ENCODE measurements at regions not wholly inside any gene's neighbourhood (a gene's known extent, or its start where the extent isn't known, plus 50 kb on each side); places are given as distances from the start of the nearest gene placed in this dataset.
"Not testable (repeated sequence)": the region's sequence is repeated elsewhere in the genome, so short reads cannot be mapped to it uniquely, and the experiment has no call there.

DNA sequence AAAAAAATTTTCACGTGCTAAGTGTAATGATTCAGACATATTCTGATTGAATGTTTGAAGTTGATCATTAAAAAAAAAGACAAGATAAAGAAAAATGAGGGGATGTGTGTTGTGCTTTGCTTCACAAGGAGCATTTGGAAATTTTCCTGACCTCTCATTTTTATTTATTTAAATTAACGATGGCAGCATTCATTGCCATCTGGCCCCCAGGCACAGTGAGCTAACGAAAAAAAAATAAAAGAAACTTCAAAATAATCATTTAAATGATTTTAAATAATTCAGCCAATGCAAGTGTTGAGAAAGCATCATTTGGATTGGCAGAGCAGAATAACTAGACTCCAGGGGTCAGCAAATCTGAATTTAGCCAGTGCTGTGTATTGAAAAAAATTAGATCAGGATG, 1037.2 kb downstream of the CDH11 start:
- H3K36me3 ChIP-seq = no peaks in the 10 kb centered on the region
- H3K27ac ChIP-seq = no peak overlapping the region
- DNase-seq = no peak
- H3K4me3 ChIP-seq (ENCODE audit: low read depth, low read length) = no peak overlapping the region
- H3K27me3 ChIP-seq (ENCODE audit: insufficient read depth, low read depth, severe bottlenecking) = no peaks in the 10 kb centered on the region
- H3K9me3 ChIP-seq (ENCODE audit: severe bottlenecking) = no peaks in the 10 kb centered on the region
- TF ChIP-seq, protein P1, sequence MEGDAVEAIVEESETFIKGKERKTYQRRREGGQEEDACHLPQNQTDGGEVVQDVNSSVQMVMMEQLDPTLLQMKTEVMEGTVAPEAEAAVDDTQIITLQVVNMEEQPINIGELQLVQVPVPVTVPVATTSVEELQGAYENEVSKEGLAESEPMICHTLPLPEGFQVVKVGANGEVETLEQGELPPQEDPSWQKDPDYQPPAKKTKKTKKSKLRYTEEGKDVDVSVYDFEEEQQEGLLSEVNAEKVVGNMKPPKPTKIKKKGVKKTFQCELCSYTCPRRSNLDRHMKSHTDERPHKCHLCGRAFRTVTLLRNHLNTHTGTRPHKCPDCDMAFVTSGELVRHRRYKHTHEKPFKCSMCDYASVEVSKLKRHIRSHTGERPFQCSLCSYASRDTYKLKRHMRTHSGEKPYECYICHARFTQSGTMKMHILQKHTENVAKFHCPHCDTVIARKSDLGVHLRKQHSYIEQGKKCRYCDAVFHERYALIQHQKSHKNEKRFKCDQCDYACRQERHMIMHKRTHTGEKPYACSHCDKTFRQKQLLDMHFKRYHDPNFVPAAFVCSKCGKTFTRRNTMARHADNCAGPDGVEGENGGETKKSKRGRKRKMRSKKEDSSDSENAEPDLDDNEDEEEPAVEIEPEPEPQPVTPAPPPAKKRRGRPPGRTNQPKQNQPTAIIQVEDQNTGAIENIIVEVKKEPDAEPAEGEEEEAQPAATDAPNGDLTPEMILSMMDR (IDR thresholded peaks at IDR 0.05; ENCODE audit: low read depth, low read length) = no peak

DNA sequence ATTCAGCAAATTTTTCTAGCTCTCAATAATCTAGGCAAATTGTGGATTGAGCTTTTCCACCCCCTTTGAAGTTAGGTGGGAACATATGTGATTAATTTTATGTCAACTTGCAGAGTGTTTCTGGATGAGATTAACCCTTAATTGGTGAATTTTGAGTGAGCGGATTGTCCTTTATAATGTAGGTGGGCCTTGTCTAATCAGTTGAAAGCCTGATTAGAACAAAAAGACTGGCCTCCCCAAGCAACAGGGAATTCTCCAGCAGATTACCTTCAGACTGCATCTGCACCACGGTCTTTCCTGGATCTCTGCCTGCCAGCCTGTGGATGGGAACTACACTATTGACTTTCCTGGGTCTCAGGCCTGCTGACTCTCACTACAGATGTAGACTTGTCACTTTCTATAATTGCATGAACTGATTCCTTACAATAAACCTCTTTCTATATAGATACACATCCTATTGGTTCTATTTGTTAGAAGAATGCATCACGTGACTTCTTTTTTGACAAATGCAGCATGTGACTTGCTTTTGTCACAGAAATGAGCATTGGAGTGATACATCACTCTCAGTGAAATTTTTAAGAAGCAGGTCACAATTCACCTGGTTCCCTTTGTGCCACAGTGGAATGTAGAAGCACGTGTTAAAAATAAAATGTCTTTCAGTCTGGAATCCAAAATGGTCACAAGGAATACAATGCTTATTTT, 1038.3 kb downstream of the CDH11 start:
- TF ChIP-seq, protein P1 (IDR thresholded peaks at IDR 0.05; ENCODE audit: low read depth, low read length) = no peak
- no peak for DNase-seq
- H3K36me3 ChIP-seq = no peaks in the 10 kb centered on the region
- no peak overlapping the region for H3K27ac ChIP-seq
- H3K4me3 ChIP-seq (ENCODE audit: low read depth, low read length) = no peak overlapping the region
- H3K9me3 ChIP-seq (ENCODE audit: severe bottlenecking) = no peaks in the 10 kb centered on the region
- H3K27me3 ChIP-seq (ENCODE audit: insufficient read depth, low read depth, severe bottlenecking) = no peaks in the 10 kb centered on the region

DNA sequence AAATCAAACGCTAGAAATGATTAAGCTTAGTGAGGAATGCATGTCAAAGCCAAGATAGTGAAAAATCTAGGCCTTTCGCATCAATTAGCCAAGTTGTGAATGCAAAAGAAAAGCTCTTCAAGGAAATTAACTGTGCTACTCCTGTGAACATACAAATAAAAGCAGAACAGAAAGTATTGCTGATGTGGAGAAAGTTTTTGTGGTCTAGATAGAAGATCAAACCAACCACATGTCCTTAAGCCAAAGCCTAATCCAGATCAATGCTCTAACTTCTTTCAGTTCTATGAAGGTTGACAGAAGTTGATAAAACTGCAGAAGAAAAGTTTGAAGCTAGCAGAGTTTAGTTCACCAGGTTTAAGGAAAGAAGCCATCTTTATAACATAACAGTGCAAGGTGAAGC, 1044.6 kb downstream of the CDH11 start:
- Histone ChIP-seq H3K27ac (no peak overlapping the region), H3K36me3 (no peaks in the 10 kb centered on the region), H3K9me3 (ENCODE audit: severe bottlenecking) (no peaks in the 10 kb centered on the region), H3K27me3 (ENCODE audit: insufficient read depth, low read depth, severe bottlenecking) (no peaks in the 10 kb centered on the region), H3K4me3 (ENCODE audit: low read depth, low read length) (no peak overlapping the region)
- no peak for DNase-seq
- TF ChIP-seq, protein P1 (IDR thresholded peaks at IDR 0.05; ENCODE audit: low read depth, low read length) = no peak

DNA sequence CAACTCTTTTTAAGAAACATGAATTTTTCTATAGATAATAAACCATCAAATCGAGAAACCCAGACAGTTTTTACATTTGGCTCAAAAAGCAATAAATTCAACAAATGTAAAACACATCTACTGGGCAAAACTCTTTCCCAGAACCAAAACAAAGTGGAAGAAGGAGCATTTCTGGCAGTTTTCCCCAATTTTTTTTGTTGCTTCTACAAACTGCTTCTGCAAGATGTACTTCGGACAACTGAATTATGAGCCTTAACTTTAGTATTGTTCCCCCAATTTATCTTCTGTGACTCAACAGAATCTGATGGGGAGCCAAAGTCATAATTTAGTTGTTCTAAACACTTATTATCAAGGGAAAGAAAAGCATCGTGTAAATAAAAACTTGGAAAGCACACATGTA, 1047.2 kb downstream of the CDH11 start:
- no peaks in the 10 kb centered on the region for H3K9me3 ChIP-seq (ENCODE audit: severe bottlenecking)
- no peak for DNase-seq
- no peak overlapping the region for H3K4me3 ChIP-seq (ENCODE audit: low read depth, low read length)
- no peaks in the 10 kb centered on the region for H3K36me3 ChIP-seq
- H3K27ac ChIP-seq = no peak overlapping the region
- no peaks in the 10 kb centered on the region for H3K27me3 ChIP-seq (ENCODE audit: insufficient read depth, low read depth, severe bottlenecking)
- TF ChIP-seq, protein P1 (IDR thresholded peaks at IDR 0.05; ENCODE audit: low read depth, low read length) = no peak

DNA sequence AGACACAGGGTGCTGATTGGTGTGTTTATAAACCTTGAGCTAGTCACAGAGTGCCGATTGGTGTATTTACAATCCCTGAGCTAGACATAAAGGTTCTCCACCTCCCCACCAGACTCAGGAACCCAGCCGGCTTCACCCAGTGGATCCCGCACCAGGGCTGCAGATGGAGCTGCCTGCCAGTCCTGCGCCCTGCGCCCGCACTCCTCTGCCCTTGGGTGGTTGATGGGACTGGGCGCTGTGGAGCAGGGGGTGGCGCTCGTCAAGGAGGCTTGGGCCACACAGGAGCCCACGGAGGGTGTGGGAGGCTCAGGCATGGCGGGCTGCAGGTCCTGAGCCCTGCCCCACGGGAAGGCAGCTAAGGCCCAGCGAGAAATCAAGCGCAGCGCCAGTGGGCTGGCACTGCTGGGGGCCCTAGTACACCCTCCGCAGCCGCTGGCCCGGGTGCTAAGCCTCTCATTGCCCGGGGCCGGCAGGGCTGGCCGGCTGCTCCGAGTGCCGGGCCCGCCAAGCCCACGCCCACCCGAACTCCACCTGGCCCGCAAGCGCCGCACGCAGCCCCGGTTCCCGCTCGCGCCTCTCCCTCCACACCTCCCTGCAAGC, 1049.6 kb downstream of the CDH11 start:
- not testable (repeated sequence) for DNase-seq; H3K4me3 ChIP-seq (ENCODE audit: low read depth, low read length); H3K9me3 ChIP-seq (ENCODE audit: severe bottlenecking); H3K27ac ChIP-seq; H3K36me3 ChIP-seq; H3K27me3 ChIP-seq (ENCODE audit: insufficient read depth, low read depth, severe bottlenecking)

DNA sequence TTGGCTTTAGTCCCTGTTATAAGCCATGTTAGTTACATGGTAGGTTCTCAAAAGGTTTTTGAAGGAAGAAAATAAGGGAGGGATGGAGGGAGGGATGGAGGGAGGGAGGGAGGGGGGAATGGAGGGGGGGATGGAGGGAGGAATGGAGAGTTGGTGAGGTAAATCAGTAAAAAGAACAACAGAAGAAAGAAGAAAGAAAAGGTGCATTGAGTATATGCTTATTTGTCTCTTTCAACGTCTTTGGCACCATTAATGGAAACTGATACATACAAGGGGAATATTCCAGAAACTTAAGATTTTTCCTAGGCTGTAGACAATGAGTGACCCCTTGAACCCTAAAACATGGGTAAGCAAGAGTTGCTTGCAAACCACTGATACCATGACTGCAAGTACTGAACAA, 1056.3 kb downstream of the CDH11 start:
- TF ChIP-seq, protein P1 (IDR thresholded peaks at IDR 0.05; ENCODE audit: low read depth, low read length) = no peak
- H3K27me3 ChIP-seq (ENCODE audit: insufficient read depth, low read depth, severe bottlenecking) = no peaks in the 10 kb centered on the region
- DNase-seq = no peak
- no peak overlapping the region for H3K4me3 ChIP-seq (ENCODE audit: low read depth, low read length)
- no peaks in the 10 kb centered on the region for H3K9me3 ChIP-seq (ENCODE audit: severe bottlenecking)
- no peaks in the 10 kb centered on the region for H3K36me3 ChIP-seq
- no peak overlapping the region for H3K27ac ChIP-seq
